Non-pigmented ciliary epithelial cell (primary cell): ENCODE measurements at regions not wholly inside any gene's neighbourhood (a gene's known extent, or its start where the extent isn't known, plus 50 kb on each side); places are given as distances from the start of the nearest gene placed in this dataset.

Source experiments
- DNase-seq: peaks from one replicate; pipeline ENCODE4 v3.0.0-alpha.2; 2010; ENCODE audit warnings: low read depth

- no peak for DNase-seq
These were observed 125.7 kb downstream of the BARX1 start for GRCh38 chr9:93829271-93830011.

- DNase-seq, result no peak
These were observed 126.6 kb downstream of the BARX1 start for GRCh38 chr9:93828331-93829097.

GRCh38 chr9:93827545-93828330 is 127.4 kb downstream of the BARX1 start:
- DNase-seq, result peak; percentile 1

- DNase-seq, result no peak
These were observed 128.1 kb downstream of the BARX1 start for GRCh38 chr9:93826905-93827544.

- no peak for DNase-seq
These were observed 128.9 kb downstream of the BARX1 start for GRCh38 chr9:93826209-93826608.

GRCh38 chr9:93825348-93826115 is 129.6 kb downstream of the BARX1 start:
- DNase-seq, result no peak

GRCh38 chr9:93824386-93825294 is 130.5 kb downstream of the BARX1 start:
- DNase-seq, result no peak

DNA sequence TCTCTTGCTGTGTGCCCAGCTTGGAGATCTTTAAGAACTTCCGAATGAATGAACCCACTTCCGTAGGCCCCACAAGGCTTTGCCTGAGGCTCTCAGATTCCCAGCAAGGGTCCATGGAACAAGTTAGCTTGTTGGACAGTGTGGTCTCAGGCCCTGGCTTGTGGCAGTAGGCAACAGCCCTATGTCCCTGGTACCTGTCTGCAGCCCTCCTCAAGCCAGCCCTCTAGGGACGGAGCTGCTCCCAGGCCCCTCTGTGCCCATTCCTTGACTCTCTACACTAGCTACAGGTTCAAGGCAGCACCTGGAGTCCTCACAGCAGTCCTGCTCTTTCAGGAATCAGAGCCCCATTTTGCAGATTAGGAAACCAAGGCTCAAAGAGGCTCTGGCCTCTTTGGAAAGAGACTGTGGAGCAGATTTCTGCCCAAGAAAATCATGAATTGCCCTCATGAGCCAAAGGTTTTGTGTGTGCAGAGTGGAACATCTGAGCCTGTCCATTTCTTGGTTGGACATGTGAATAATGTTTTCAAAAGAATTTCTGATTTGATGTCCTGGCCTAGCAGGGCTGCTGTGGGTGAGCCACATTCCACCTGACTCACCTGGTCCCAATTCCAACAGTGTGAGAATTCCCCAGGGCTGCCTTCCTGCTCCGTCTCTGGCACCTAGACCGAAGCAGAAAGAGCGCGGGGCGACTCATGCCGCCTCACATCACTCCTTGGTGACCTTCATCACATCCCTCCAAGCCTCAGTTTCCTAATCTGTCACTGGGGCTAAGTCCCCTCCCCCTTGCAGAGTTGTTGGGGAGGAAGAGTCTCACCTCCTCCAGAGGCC is 131.7 kb downstream of the BARX1 start:
- no peak for DNase-seq

DNA sequence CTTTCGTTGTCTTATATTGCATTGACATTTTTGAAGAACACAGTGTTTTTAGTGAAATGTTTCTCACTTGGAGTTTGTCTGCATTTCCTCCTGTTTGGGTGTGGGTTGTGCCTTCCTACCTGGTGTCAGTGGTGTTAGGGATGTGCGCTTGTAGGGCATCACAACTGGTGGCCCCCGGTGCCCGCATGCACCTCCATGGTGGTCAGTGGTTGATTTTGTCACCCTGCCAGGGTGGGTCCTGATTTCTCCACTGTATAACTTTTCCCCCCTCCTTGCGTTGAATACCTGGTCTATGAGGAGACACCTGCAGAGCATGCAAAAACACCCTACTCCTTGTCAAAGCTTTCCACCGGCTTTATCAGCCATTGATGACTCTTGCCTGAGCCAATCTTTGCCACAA is 132.9 kb downstream of the BARX1 start:
- no peak for DNase-seq

- no peak for DNase-seq
These were observed 133.8 kb downstream of the BARX1 start for GRCh38 chr9:93821307-93821703.

DNA sequence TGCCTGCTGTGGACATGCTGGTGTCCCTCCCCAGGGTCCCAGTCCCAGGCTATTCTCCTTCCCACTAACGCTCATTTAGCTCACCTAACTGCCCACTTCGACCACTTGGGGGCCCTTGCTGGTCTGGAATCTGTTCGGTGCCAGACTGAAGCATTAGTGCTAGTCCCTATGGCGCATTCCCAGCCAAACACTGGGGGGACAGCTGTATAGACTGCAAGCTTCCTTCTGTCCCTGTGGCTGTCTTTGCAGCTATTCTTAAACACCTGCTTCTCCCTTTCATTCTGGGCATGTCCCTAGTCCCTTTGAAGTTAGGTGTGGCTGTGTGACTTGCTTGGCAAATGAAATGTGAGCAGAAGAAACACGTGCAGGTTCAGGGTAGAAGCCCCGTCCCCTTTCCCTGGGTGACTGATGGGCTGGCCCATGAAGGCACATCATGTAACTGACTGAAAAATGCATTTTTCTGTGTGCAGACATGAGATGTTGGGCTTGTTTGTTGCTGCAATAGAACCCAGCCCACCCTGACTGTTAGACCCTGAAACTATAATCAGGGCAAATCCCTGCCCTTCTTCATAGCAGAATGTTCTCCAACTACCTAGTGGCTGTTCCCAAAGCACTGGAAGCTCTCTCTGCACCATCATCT is 134.4 kb downstream of the BARX1 start:
- DNase-seq, result no peak

DNA sequence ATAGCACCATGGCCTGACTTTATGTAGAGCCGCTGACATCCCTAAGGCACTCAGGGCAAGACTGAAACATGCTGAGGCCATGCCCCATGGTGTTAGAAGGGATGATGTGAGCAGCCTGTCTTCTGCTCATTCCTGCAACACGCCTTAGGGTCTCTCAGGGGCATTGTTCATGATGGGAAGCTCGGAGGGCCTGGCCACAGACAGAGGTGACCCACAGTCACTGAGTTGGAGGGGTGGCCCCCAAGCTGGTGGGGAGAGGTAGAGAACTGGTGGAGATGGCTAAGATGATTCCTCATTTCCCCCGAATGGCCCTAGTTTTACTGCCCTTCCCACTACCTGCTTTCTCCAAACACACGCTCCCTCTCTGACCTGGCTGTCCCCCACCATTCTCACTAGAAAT is 135.2 kb downstream of the BARX1 start:
- no peak for DNase-seq

DNA sequence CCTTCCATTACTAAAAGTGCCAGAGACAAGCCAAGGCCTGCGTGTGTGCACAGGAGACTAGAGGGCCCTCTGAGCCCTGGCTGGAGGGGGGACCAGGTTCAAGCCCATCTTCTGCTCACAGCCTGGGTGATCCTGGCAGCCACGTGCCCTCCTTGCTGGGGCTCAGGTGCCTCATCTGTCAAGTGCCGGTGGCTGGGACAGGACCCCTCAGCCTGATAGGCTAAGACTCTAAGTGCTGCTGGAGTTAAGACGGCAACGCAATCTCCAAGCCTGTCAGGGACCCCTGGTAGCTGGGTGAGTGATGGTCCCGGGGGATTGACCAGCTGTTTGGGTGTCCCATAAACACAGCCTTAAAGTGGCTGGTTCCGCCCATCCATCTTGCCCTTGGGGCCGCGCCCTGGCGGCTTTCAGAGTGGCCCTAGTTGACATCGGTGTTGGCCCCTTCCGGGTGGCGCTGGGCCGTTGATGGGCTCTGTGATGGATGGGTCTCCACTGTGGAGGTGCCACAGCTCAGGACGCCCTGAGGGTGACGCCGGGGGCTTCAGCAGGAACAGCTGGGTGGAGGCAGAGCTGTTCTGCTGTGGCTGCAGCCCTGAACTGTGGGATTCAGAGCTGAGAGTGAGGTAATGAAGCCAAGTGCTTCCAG is 136.2 kb downstream of the BARX1 start:
- no peak for DNase-seq

- DNase-seq, result no peak
These were observed 136.9 kb downstream of the BARX1 start for GRCh38 chr9:93818237-93818636.

DNA sequence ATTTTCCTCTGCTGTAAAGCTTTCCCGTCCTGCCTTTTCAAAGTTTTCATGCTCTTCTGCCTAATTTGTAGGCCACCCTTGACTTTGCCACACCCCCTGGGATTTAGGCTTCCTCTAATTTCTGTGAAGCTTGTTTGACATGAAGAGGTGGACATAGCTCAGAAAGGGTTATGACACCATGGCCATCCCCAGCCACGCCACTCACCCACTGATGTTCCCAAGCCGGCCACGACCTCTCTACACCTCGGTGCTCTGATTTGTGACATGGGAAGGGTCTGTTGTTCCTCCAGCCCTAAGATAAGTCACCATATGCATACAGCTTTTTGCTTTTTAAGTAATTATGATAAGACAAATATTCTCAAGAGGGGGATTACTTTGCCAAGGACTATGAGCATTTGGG is 139.5 kb downstream of the BARX1 start:
- DNase-seq, result no peak

DNA sequence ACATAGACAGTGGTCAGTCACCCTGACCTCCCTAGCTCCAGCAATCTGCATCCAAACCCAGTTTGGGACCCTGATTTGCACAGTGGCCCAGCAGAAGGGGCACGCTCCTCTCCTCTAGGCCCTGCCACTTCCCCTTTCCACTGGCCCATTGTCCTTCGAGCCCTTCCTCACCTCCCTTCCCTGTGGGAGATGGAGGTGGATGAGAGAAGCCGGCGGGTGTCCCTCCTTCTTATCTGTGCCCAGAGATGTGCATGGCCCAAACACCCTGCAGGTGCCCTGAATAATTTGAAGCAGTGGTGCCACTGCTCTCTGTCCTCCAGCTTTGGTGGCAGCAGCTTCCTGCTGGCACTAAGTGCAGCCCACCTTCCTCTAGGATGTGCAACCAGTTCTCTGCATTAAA is 140.0 kb downstream of the BARX1 start:
- DNase-seq, result no peak

DNA sequence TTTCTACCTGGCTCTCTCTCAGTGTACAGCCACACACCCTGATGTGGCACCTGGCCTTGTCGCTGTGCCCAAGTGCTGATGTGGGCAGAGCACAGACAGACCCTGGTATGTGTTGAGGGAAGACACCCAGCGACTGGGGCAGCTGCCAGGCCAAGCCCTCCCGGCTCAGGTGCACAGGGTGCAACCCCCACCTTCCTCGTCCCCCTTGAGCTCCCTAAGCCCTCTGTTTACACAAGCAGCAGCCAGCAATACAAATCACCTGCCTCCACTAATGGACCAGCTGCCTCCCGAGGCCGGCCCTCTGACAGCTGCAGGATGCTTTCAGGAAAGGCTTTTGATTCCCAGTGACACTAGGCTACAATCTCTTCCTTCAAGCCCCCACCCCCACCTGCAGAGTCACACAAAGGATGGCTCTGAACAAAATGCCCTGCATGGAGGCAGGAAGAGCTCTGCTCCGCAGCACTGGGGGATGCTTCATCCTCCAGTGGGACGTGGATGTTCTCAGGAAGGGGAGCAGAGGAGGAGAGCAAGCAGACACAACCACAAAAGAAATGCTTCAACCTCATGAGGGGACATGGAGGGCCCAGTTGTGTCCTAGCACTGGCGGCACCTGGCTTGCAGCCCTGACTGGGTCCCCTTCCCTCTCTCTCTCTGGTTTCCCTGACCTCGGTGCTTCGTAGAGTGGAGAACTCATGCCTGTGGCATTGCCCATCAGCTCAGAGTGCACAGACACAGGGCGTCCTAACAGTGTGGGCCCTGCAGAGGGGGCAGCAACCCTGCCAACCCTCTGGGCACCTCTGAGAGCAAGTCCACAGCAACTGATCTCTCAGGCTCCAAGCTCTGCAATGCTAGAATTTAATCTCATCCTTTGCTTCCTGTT is 140.8 kb downstream of the BARX1 start:
- DNase-seq, result no peak
